ENCODE measurements at regions not wholly inside any gene's neighbourhood (a gene's known extent, or its start where the extent isn't known, plus 50 kb on each side); places are given as distances from the start of the nearest gene placed in this dataset.
"Not testable (repeated sequence)": the region's sequence is repeated elsewhere in the genome, so short reads cannot be mapped to it uniquely, and the experiment has no call there.

- no peak for DNase-seq (ENCODE audit: low read depth in 4 of 4, low spot score in 1 of 4)
Observed at GRCh38 chr13:65830411-65831205, 1399.5 kb downstream of the PCDH9 start.

- DNase-seq (ENCODE audit: low read depth in 4 of 4, low spot score in 1 of 4): no peak
Observed at GRCh38 chr13:65829241-65830008, 1400.7 kb downstream of the PCDH9 start.

- DNase-seq (ENCODE audit: low read depth in 4 of 4, low spot score in 1 of 4): no peak
Observed at GRCh38 chr13:65826657-65827056, 1403.5 kb downstream of the PCDH9 start.

- DNase-seq (ENCODE audit: low read depth in 4 of 4, low spot score in 1 of 4): no peak
Observed at GRCh38 chr13:65825039-65825438, 1405.1 kb downstream of the PCDH9 start.

GRCh38 chr13:65808061-65808460 lies 1422.1 kb downstream of the PCDH9 start:
- no peak for DNase-seq (ENCODE audit: low read depth in 4 of 4, low spot score in 1 of 4)

GRCh38 chr13:65803530-65804392 lies 1426.4 kb downstream of the PCDH9 start:
- DNase-seq (ENCODE audit: low read depth in 4 of 4, low spot score in 1 of 4): no peak

- DNase-seq (ENCODE audit: low read depth in 4 of 4, low spot score in 1 of 4): no peak
Observed at GRCh38 chr13:65789815-65790214, 1440.3 kb downstream of the PCDH9 start.

- DNase-seq (ENCODE audit: low read depth in 4 of 4, low spot score in 1 of 4): no peak
Observed at GRCh38 chr13:65787082-65787481, 1443.1 kb downstream of the PCDH9 start.

- no peak for DNase-seq (ENCODE audit: low read depth in 4 of 4, low spot score in 1 of 4)
Observed at GRCh38 chr13:65784088-65784816, 1445.9 kb downstream of the PCDH9 start.

GRCh38 chr13:65783383-65783782 lies 1446.8 kb downstream of the PCDH9 start:
- DNase-seq (ENCODE audit: low read depth in 4 of 4, low spot score in 1 of 4): no peak

GRCh38 chr13:65771704-65772313 lies 1458.3 kb downstream of the PCDH9 start:
- not testable (repeated sequence) for DNase-seq (ENCODE audit: low read depth in 4 of 4, low spot score in 1 of 4)

GRCh38 chr13:65768545-65768944 lies 1461.6 kb downstream of the PCDH9 start:
- no peak for DNase-seq (ENCODE audit: low read depth in 4 of 4, low spot score in 1 of 4)

- DNase-seq (ENCODE audit: low read depth in 4 of 4, low spot score in 1 of 4): no peak
Observed at GRCh38 chr13:65763811-65764210, 1466.3 kb downstream of the PCDH9 start.

- DNase-seq (ENCODE audit: low read depth in 4 of 4, low spot score in 1 of 4): no peak
Observed at GRCh38 chr13:65762012-65762411, 1468.1 kb downstream of the PCDH9 start.

GRCh38 chr13:65756071-65756671 lies 1474.0 kb downstream of the PCDH9 start:
- no peak for DNase-seq (ENCODE audit: low read depth in 4 of 4, low spot score in 1 of 4)

GRCh38 chr13:65748227-65748626 lies 1481.9 kb downstream of the PCDH9 start:
- DNase-seq (ENCODE audit: low read depth in 4 of 4, low spot score in 1 of 4): no peak

GRCh38 chr13:65746406-65746921 lies 1483.7 kb downstream of the PCDH9 start:
- no peak for DNase-seq (ENCODE audit: low read depth in 4 of 4, low spot score in 1 of 4)

GRCh38 chr13:65744836-65745235 lies 1485.3 kb downstream of the PCDH9 start:
- DNase-seq (ENCODE audit: low read depth in 4 of 4, low spot score in 1 of 4): no peak

GRCh38 chr13:65733110-65733509 lies 1497.0 kb downstream of the PCDH9 start:
- DNase-seq (ENCODE audit: low read depth in 4 of 4, low spot score in 1 of 4): no peak

GRCh38 chr13:65727070-65727469 lies 1503.1 kb downstream of the PCDH9 start:
- no peak for DNase-seq (ENCODE audit: low read depth in 4 of 4, low spot score in 1 of 4)
